Dendritic cell treated with granulocyte-macrophage colony-stimulating factor and Interleukin-4, amounts not matched to agents 40 ng/mL and 50 ng/mL, for 4 days (primary cell): ENCODE measurements at regions not wholly inside any gene's neighbourhood (a gene's known extent, or its start where the extent isn't known, plus 50 kb on each side); places are given as distances from the start of the nearest gene placed in this dataset.

Experiments
- H3K27ac Mint-ChIP-seq: one replicate; pipeline ENCODE4 v1.8.0; 2022; ENCODE audit warnings: mild to moderate bottlenecking, mixed read lengths
- H3K27me3 Mint-ChIP-seq: one replicate; pipeline ENCODE4 v1.8.0; 2022; ENCODE audit warnings: mild to moderate bottlenecking, mixed read lengths
- H3K36me3 Mint-ChIP-seq: one replicate; pipeline ENCODE4 v1.8.0; 2022; ENCODE audit warnings: low read depth, mixed read lengths
- H3K4me1 Mint-ChIP-seq: one replicate; pipeline ENCODE4 v1.8.0; 2022; ENCODE audit warnings: low read depth, mixed read lengths
- H3K4me3 Mint-ChIP-seq: one replicate; pipeline ENCODE4 v1.8.0; 2022; ENCODE audit warnings: mild to moderate bottlenecking, moderate library complexity, mixed read lengths
- H3K9me3 Mint-ChIP-seq: one replicate; pipeline ENCODE4 v1.8.0; 2022; ENCODE audit warnings: mixed read lengths
- intact Hi-C: fragments of 100-400 bp; cut with micrococcal nuclease; formaldehyde crosslinking; loops from one replicate; pipeline ENCODE4 v1.15.0; 2022

GRCh38 chr2:217048730-217049129 is 188.9 kb upstream of the TNP1 start:
- Mint-ChIP-seq H3K9me3 (no peaks in the 10 kb centered on the region), H3K4me1 (no peaks in the 10 kb centered on the region), H3K36me3 (no peaks in the 10 kb centered on the region), H3K4me3 (no peak overlapping the region), H3K27ac (no peak overlapping the region), H3K27me3 (peaks cover 55% of the 10 kb centered on the region)
- intact Hi-C loops = loop anchor here (10.0 kb wide), 1 partner anchor 466 kb away; no protein-coding TSS in a partner anchor

- intact Hi-C loops = loop anchor here (10.0 kb wide), 1 partner anchor 467 kb away; no protein-coding TSS in a partner anchor
- no peak overlapping the region for H3K27ac Mint-ChIP-seq
- H3K9me3 Mint-ChIP-seq = no peaks in the 10 kb centered on the region
- no peak overlapping the region for H3K4me3 Mint-ChIP-seq
- H3K36me3 Mint-ChIP-seq = no peaks in the 10 kb centered on the region
- peaks cover 46% of the 10 kb centered on the region for H3K27me3 Mint-ChIP-seq
- no peaks in the 10 kb centered on the region for H3K4me1 Mint-ChIP-seq
Observed at GRCh38 chr2:217047631-217048030, 187.8 kb upstream of the TNP1 start.

GRCh38 chr2:217047209-217047608 is 187.3 kb upstream of the TNP1 start:
- H3K9me3 Mint-ChIP-seq = peaks cover 2% of the 10 kb centered on the region
- H3K36me3 Mint-ChIP-seq = no peaks in the 10 kb centered on the region
- no peaks in the 10 kb centered on the region for H3K4me1 Mint-ChIP-seq
- H3K4me3 Mint-ChIP-seq = no peak overlapping the region
- H3K27me3 Mint-ChIP-seq = peaks cover 46% of the 10 kb centered on the region
- no peak overlapping the region for H3K27ac Mint-ChIP-seq
- intact Hi-C loops = loop anchor here (10.0 kb wide), 1 partner anchor 468 kb away; no protein-coding TSS in a partner anchor

GRCh38 chr2:217045700-217046475 is 186.0 kb upstream of the TNP1 start:
- Mint-ChIP-seq H3K9me3 (peaks cover 10% of the 10 kb centered on the region), H3K27ac (no peak overlapping the region), H3K4me3 (no peak overlapping the region), H3K27me3 (peaks cover 51% of the 10 kb centered on the region), H3K36me3 (no peaks in the 10 kb centered on the region), H3K4me1 (no peaks in the 10 kb centered on the region)
- intact Hi-C loops = loop anchor here (10.0 kb wide), 1 partner anchor 469 kb away; no protein-coding TSS in a partner anchor

- Mint-ChIP-seq H3K4me3 (no peak overlapping the region), H3K9me3 (peaks cover 10% of the 10 kb centered on the region)
- intact Hi-C loops = loop anchor here (5.0 to 10.0 kb wide), 2 partner anchors 127 to 475 kb away; no protein-coding TSS in a partner anchor
Observed at GRCh38 chr2:217040099-217040498, 180.2 kb upstream of the TNP1 start.

GRCh38 chr2:217038001-217038400 is 178.1 kb upstream of the TNP1 start:
- H3K4me1 Mint-ChIP-seq = no peaks in the 10 kb centered on the region

More at GRCh38 chr2:217040099-217040498, 180.2 kb upstream of the TNP1 start:
- peaks cover 25% of the 10 kb centered on the region for H3K27me3 Mint-ChIP-seq
- H3K36me3 Mint-ChIP-seq = no peaks in the 10 kb centered on the region
- no peaks in the 10 kb centered on the region for H3K4me1 Mint-ChIP-seq
- no peak overlapping the region for H3K27ac Mint-ChIP-seq

GRCh38 chr2:217037353-217037752 is 177.5 kb upstream of the TNP1 start:
- peaks cover 27% of the 10 kb centered on the region for H3K27me3 Mint-ChIP-seq
- no peak overlapping the region for H3K4me3 Mint-ChIP-seq
- no peaks in the 10 kb centered on the region for H3K4me1 Mint-ChIP-seq
- no peaks in the 10 kb centered on the region for H3K36me3 Mint-ChIP-seq
- peaks cover 10% of the 10 kb centered on the region for H3K9me3 Mint-ChIP-seq
- intact Hi-C loops = no loop called here
- H3K27ac Mint-ChIP-seq = no peak overlapping the region

More at GRCh38 chr2:217038001-217038400, 178.1 kb upstream of the TNP1 start:
- Mint-ChIP-seq H3K36me3 (no peaks in the 10 kb centered on the region), H3K27me3 (peaks cover 27% of the 10 kb centered on the region), H3K4me3 (no peak overlapping the region), H3K27ac (no peak overlapping the region), H3K9me3 (peaks cover 10% of the 10 kb centered on the region)
- intact Hi-C loops = no loop called here

- no peak overlapping the region for H3K4me3 Mint-ChIP-seq
- no peaks in the 10 kb centered on the region for H3K9me3 Mint-ChIP-seq
- intact Hi-C loops = no loop called here
- peaks cover 24% of the 10 kb centered on the region for H3K27me3 Mint-ChIP-seq
- no peaks in the 10 kb centered on the region for H3K36me3 Mint-ChIP-seq
- H3K27ac Mint-ChIP-seq = no peak overlapping the region
- no peaks in the 10 kb centered on the region for H3K4me1 Mint-ChIP-seq
Observed at GRCh38 chr2:217035967-217036366, 176.1 kb upstream of the TNP1 start.

- Mint-ChIP-seq H3K27ac (no peak overlapping the region), H3K27me3 (peaks cover 35% of the 10 kb centered on the region)
Observed at GRCh38 chr2:217033186-217033585, 173.3 kb upstream of the TNP1 start.

GRCh38 chr2:217031445-217031844 is 171.6 kb upstream of the TNP1 start:
- Mint-ChIP-seq H3K27me3 (peaks cover 33% of the 10 kb centered on the region), H3K27ac (no peak overlapping the region), H3K36me3 (no peaks in the 10 kb centered on the region), H3K9me3 (no peaks in the 10 kb centered on the region), H3K4me1 (no peaks in the 10 kb centered on the region), H3K4me3 (no peak overlapping the region)
- intact Hi-C loops = no loop called here

More at GRCh38 chr2:217033186-217033585, 173.3 kb upstream of the TNP1 start:
- Mint-ChIP-seq H3K4me1 (no peaks in the 10 kb centered on the region), H3K36me3 (no peaks in the 10 kb centered on the region), H3K9me3 (no peaks in the 10 kb centered on the region), H3K4me3 (no peak overlapping the region)
- intact Hi-C loops = no loop called here

GRCh38 chr2:217030081-217030480 is 170.2 kb upstream of the TNP1 start:
- Mint-ChIP-seq H3K4me3 (no peak overlapping the region), H3K9me3 (no peaks in the 10 kb centered on the region), H3K27ac (no peak overlapping the region)

GRCh38 chr2:217028128-217028527 is 168.3 kb upstream of the TNP1 start:
- peaks cover 25% of the 10 kb centered on the region for H3K27me3 Mint-ChIP-seq

More at GRCh38 chr2:217030081-217030480, 170.2 kb upstream of the TNP1 start:
- intact Hi-C loops = no loop called here
- no peaks in the 10 kb centered on the region for H3K36me3 Mint-ChIP-seq
- no peaks in the 10 kb centered on the region for H3K4me1 Mint-ChIP-seq
- peaks cover 32% of the 10 kb centered on the region for H3K27me3 Mint-ChIP-seq

GRCh38 chr2:217027414-217027813 is 167.6 kb upstream of the TNP1 start:
- Mint-ChIP-seq H3K4me3 (no peak overlapping the region), H3K9me3 (no peaks in the 10 kb centered on the region), H3K36me3 (no peaks in the 10 kb centered on the region), H3K27ac (no peak overlapping the region), H3K4me1 (no peaks in the 10 kb centered on the region), H3K27me3 (peaks cover 23% of the 10 kb centered on the region)
- intact Hi-C loops = no loop called here

More at GRCh38 chr2:217028128-217028527, 168.3 kb upstream of the TNP1 start:
- Mint-ChIP-seq H3K4me1 (no peaks in the 10 kb centered on the region), H3K9me3 (no peaks in the 10 kb centered on the region), H3K4me3 (no peak overlapping the region), H3K36me3 (no peaks in the 10 kb centered on the region), H3K27ac (no peak overlapping the region)
- intact Hi-C loops = no loop called here

GRCh38 chr2:217026569-217026968 is 166.7 kb upstream of the TNP1 start:
- H3K36me3 Mint-ChIP-seq = no peaks in the 10 kb centered on the region
- no peaks in the 10 kb centered on the region for H3K9me3 Mint-ChIP-seq
- no peak overlapping the region for H3K27ac Mint-ChIP-seq
- intact Hi-C loops = no loop called here
- no peaks in the 10 kb centered on the region for H3K4me1 Mint-ChIP-seq
- H3K27me3 Mint-ChIP-seq = peaks cover 18% of the 10 kb centered on the region
- no peak overlapping the region for H3K4me3 Mint-ChIP-seq
